Fibroblast of skin of scalp (primary cell): ENCODE measurements at regions not wholly inside any gene's neighbourhood (a gene's known extent, or its start where the extent isn't known, plus 50 kb on each side); places are given as distances from the start of the nearest gene placed in this dataset.

ENCODE experiments used
- DNase-seq: peaks from one replicate; pipeline ENCODE4 v3.0.0-alpha.2; 2013

DNA sequence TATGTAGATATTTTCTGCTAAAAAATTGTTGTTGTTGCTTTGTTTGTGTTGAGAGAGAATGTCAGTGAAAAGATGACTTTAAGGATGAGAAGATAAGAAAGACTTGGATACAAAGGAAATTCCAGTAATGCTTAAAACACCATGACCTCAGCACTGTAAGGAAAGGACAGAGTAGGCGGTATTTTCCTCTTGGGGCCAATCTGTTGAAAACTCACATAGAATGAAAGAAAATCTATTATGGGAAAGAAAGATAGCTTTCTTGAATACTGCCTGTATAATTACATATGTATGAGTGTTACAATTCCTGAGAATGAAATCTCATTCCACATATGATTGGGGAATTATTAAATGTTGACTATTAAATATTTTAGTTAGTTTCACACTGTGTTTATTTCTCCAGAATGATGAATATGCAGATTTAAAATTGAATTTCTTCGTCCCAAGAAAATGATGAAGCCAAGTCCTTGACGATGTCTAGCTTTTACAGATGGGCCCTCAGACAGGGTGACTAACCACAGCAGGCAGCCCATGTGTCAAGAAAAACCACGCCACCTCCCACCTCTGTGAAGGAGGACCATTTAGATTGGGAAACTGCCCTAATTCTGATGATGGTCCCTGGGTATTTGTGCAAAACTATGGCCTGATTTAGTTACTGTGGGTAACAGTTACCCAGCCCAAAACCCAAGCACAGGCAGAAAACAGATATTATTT lies 49.7 kb upstream of the LMO4 start:
- peak; percentile 77 for DNase-seq
